Ovary (tissue), 7 donors: ENCODE measurements at regions not wholly inside any gene's neighbourhood (a gene's known extent, or its start where the extent isn't known, plus 50 kb on each side); places are given as distances from the start of the nearest gene placed in this dataset.

Experiments used
- DNase-seq, 5 donors: peaks; one replicate each; pipeline ENCODE4 v3.0.0-alpha.2; 2019 to 2020
- H3K27ac ChIP-seq, 2 donors: fragments of 200-600 bp; one replicate each; pipeline versions ENCODE4 v1.5.1 to v1.8.0; 2019 to 2022
- H3K27me3 ChIP-seq: fragments of 200-600 bp; one replicate; pipeline ENCODE4 v1.8.0; 2022
- H3K36me3 ChIP-seq: fragments of 200-600 bp; sonication (generic); one replicate; pipeline ENCODE4 v1.5.1; 2019
- H3K4me1 ChIP-seq: one replicate; pipeline ENCODE4 v1.8.1; 2013; ENCODE audit warnings: mild to moderate bottlenecking, moderate library complexity; ENCODE audit not compliant: insufficient read depth
- H3K4me3 ChIP-seq: fragments of 200-600 bp; sonication (generic); one replicate; pipeline ENCODE4 v1.5.1; 2017
- H3K9me3 ChIP-seq, 2 donors: fragments of 200-600 bp in 1 of 2; sonication (generic) in 1 of 2; one replicate each; pipeline versions ENCODE4 v1.5.1 to v1.8.1; 2013 to 2019; ENCODE audit warnings: mild to moderate bottlenecking in 1 of 2, moderate library complexity in 1 of 2
- CTCF ChIP-seq, 3 donors: fragments of 450-650 bp in 2 of 3; fragments of 200-600 bp in 1 of 3; IDR thresholded peaks; one replicate each; pipeline versions ENCODE4 v1.5.1 to v1.8.0; 2016 to 2022; ENCODE audit warnings: antibody characterized with exemption in 3 of 3, mild to moderate bottlenecking in 1 of 3
- EP300 ChIP-seq: sonication (generic); formaldehyde crosslinking; IDR thresholded peaks from one replicate; pipeline ENCODE4 v1.6.1; 2017; ENCODE audit warnings: antibody characterized with exemption
- POLR2A ChIP-seq: fragments of 450-650 bp; IDR thresholded peaks from one replicate; pipeline ENCODE4 v1.6.1; 2017; ENCODE audit warnings: antibody characterized with exemption, mild to moderate bottlenecking, moderate library complexity
- WGBS, 3 donors: extraction: QIAGEN DNeasy Blood & Tissue Kit in 1 of 3; methylation state at CpG; one replicate each; pipeline versions ENCODE4 v1.1.5 to v1.1.7; 2013 to 2017; 5-methylcytosine and 5-hydroxymethylcytosine counted together
- intact Hi-C, 4 donors: fragments of 100-400 bp; cut with DNase I; formaldehyde crosslinking; loops; one replicate each; pipeline versions ENCODE4 v1.11.0 to v1.15.1; 2022 to 2023
- donor health status: DM: no; HTN: no; CAD: no; lungs with moderate emphysema.
- donor health status: DM: no; HTN: no; CAD: no.
- donor health status: Bipolar disorder and iron deficiency.
- donor health status: DM: no; HTN: no; CAD: no.
- donor health status: DM: yes; HTN: yes; CAD: no.

DNA sequence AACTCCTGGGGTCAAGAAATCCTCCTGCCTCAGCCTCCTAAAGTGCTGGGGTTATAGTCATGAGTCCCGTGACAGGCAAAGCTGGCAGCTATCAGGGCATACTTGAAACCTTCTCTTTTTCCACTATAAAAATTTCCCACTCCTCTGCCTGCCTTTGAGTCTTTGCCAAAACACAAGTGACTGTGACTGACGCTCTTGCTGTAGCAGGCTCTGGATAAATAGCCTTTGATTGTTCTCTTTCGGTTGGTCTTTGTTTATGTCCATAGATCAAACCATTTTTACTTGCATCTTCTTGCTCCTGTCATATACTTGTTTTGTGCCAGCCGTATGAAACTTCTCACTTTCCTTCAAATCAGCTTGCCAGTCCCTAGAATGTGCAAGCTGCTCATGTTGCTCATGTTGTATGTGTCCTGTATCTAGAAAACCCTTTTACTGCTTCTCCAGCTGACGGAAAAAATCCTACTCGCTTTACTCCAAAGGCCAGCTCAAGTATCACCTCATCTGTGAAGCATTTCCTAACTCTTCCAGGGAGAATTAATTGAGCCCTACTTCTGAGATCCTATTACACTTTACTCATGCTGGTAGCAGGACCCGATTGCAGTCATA lies 73.1 kb downstream of the RESF1 start:
- intact Hi-C loops = no loop called here
- Histone ChIP-seq H3K9me3 (no peaks in the 10 kb centered on the region), H3K4me1 (peaks cover 4% of the 10 kb centered on the region), H3K27me3 (no peaks in the 10 kb centered on the region), H3K36me3 (no peaks in the 10 kb centered on the region), H3K27ac (no peak overlapping the region), H3K4me3 (no peak overlapping the region)
- TF ChIP-seq POLR2A = no peak
- no peak for TF ChIP-seq EP300
- no peak for TF ChIP-seq CTCF (IDR thresholded peaks at IDR 0.05)
- WGBS, 3 donors = 78 to 79% (median 79%) methylated on average over 7 of the region's 7 CpGs
- DNase-seq = no peak

- DNase-seq = no peak
- H3K4me3 ChIP-seq = no peak overlapping the region
- peak overlapping the region in 1 of 2 donors; percentile 29 for H3K27ac ChIP-seq
- peaks cover 4% of the 10 kb centered on the region for H3K4me1 ChIP-seq
- no peaks in the 10 kb centered on the region for H3K9me3 ChIP-seq
- whole genome bisulfite sequencing, 3 donors = 55 to 58% (median 56%) methylated on average over 2 of the region's 2 CpGs
- no peaks in the 10 kb centered on the region for H3K27me3 ChIP-seq
- H3K36me3 ChIP-seq = no peaks in the 10 kb centered on the region
- TF ChIP-seq POLR2A = no peak
- TF ChIP-seq CTCF (IDR thresholded peaks at IDR 0.05) = no peak
- no peak for TF ChIP-seq EP300
- intact Hi-C loops = no loop called here
These were observed 73.2 kb upstream of the BICD1 start for GRCh38 chr12:32033406-32033805.

DNA sequence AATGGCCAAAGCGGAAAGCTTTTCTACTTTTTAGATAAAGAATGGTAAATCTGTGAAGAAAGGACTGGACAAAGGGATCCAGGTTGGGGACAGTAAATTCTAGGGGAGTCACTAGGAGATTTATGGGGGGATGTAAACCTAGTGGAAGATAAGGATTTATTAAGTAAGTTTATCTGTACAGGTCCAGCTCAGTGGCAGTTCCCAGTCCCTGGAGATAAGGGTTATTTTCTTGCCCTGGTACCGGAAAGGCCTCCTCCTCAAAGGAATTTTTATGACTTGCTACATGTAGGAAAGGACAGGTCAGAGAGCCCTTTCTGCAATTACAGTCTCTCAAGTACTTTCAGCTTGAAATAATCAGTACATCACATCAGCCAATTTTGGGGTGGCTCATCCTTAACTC lies 72.6 kb upstream of the BICD1 start:
- Histone ChIP-seq H3K27me3 (no peaks in the 10 kb centered on the region), H3K9me3 (no peaks in the 10 kb centered on the region), H3K36me3 (no peaks in the 10 kb centered on the region), H3K4me3 (no peak overlapping the region), H3K4me1 (peaks cover 4% of the 10 kb centered on the region), H3K27ac (peak overlapping the region in 1 of 2 donors; percentile 29)
- TF ChIP-seq POLR2A = no peak
- TF ChIP-seq CTCF (IDR thresholded peaks at IDR 0.05) = no peak
- no peak for TF ChIP-seq EP300
- intact Hi-C loops = no loop called here
- WGBS, 3 donors = 73 to 76% (median 74%) methylated on average over 2 of the region's 2 CpGs
- no peak for DNase-seq

DNA sequence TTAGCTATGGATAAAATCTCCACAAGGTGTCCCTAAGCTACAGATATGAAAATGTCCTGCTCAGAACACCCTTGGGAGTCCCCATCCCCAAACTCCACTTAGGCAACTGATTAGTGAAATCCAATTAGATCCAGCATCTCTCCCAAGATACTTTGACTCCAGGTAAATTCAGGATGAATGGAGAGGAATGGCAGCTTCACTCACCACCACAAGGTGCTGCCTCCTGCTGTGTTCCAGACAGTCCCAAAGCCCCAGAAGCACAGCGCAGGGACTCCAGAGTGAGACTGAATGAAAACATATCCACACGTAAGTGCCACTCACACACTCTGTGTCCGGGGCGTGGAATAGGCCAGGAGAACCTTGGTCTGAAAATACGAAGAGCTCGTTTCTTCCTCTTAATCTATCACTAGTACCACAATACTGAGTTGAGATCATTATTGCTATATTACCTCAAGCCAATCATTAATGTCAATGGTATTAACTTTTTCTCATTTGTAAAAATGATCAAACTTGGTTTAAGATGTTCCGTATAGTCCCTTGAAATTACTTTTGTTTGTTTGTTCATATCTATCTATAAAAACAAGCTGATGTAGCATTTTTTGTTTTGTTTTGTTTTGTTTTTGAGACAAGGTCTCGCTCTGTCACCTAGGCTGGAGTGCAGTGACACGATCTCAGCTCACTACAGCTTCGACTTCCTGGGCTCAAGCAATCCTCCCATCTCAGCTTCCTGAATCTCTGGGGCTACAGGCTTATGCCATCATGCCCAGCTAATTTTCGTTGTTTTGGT lies 70.0 kb upstream of the BICD1 start:
- no peak for DNase-seq
- intact Hi-C loops = no loop called here
- TF ChIP-seq EP300 (no peak), CTCF (IDR thresholded peaks at IDR 0.05) (no peak), POLR2A (no peak)
- Histone ChIP-seq H3K36me3 (no peaks in the 10 kb centered on the region), H3K4me3 (no peak overlapping the region), H3K27me3 (no peaks in the 10 kb centered on the region), H3K4me1 (peaks cover 6% of the 10 kb centered on the region), H3K9me3 (no peaks in the 10 kb centered on the region), H3K27ac (no peak overlapping the region)
- WGBS, 3 donors = 87 to 90% (median 88%) methylated on average over 11 of the region's 11 CpGs
